ENCODE measurements at regions not wholly inside any gene's neighbourhood (a gene's known extent, or its start where the extent isn't known, plus 50 kb on each side); places are given as distances from the start of the nearest gene placed in this dataset.

- no peak for TF ChIP-seq TCF7L2 (IDR thresholded peaks at IDR 0.05; ENCODE audit: low read depth, low read length)
- no peak for TF ChIP-seq ZNF644 (tag; IDR thresholded peaks at IDR 0.05; ENCODE audit: low read depth)
- TF ChIP-seq CXXC5 (CRISPR knock-in tag; IDR thresholded peaks at IDR 0.05) = no peak
- no peak for TF ChIP-seq GATA2 (CRISPR knock-in tag; IDR thresholded peaks at IDR 0.05)
- TF ChIP-seq ZNF274 (IDR thresholded peaks at IDR 0.05; ENCODE audit: borderline replicate concordance, low read depth, low read length) = no peak
- no peak for TF ChIP-seq NCOR1 (IDR thresholded peaks at IDR 0.05)
- TF ChIP-seq ZNF586 (CRISPR knock-in tag; conservative IDR thresholded peaks at IDR 0.05) = no peak
- no peak for TF ChIP-seq MEF2A (IDR thresholded peaks at IDR 0.05; ENCODE audit: control insufficient read depth, low read depth, low read length)
Measured at GRCh38 chr22:45064313-45065278, 54.8 kb upstream of the PHF21B start.
